ENCODE measurements at regions not wholly inside any gene's neighbourhood (a gene's known extent, or its start where the extent isn't known, plus 50 kb on each side); places are given as distances from the start of the nearest gene placed in this dataset.

DNA sequence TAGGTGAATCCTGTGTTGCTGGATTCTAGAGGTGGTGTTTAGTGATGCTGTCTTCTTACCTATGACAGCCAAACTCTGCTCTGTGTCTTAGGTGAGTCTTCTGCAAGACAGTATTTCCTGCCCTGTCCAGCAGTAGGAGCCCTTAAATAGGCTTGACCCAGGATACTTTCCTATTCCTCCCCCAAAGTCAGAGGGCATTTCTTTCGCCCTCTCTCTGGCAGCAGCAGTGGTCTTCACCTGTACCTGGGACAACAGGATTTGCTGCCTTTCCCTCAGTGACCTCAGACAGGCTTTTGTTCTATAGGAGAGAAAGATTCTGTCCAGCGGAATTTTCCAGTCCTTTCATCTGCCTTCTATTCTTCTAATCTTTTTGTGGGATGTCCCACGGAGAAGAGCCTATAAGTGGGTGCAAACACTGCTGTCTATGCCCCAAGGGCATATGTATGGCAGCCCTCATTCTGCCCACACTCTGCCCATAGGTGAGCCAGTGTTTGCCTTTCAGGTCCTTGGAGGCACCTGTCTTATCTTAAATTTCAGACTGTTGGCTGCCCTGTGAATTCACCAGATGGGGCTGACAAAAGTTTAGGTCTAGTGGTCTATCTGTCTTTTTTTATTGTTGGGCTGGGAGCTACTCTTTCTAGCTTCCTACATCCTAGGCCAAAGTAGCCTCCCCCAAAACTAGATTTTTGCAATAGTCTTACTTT, 177.3 kb upstream of the SPOPL start:
- TF ChIP-seq CTCF (IDR thresholded peaks at IDR 0.05) = no peak
- no peak for TF ChIP-seq REST (IDR thresholded peaks at IDR 0.05)
- TF ChIP-seq CHD2 (IDR thresholded peaks at IDR 0.05; ENCODE audit: low read length, partially characterized antibody) = no peak
- no peak for TF ChIP-seq MAZ (IDR thresholded peaks at IDR 0.05; ENCODE audit: borderline replicate concordance, low read depth, low read length)
- TF ChIP-seq HEYL (CRISPR knock-in tag; IDR thresholded peaks at IDR 0.05) = no peak
- no peak for TF ChIP-seq EP300 (IDR thresholded peaks at IDR 0.05)

Data from A549 (cell line).